Ovary (tissue), 7 donors: ENCODE measurements at regions not wholly inside any gene's neighbourhood (a gene's known extent, or its start where the extent isn't known, plus 50 kb on each side); places are given as distances from the start of the nearest gene placed in this dataset.

ENCODE experiments used
- DNase-seq, 5 donors: peaks; one replicate each; pipeline ENCODE4 v3.0.0-alpha.2; 2019 to 2020
- H3K27ac ChIP-seq, 2 donors: fragments of 200-600 bp; one replicate each; pipeline versions ENCODE4 v1.5.1 to v1.8.0; 2019 to 2022
- H3K27me3 ChIP-seq: fragments of 200-600 bp; one replicate; pipeline ENCODE4 v1.8.0; 2022
- H3K36me3 ChIP-seq: fragments of 200-600 bp; sonication (generic); one replicate; pipeline ENCODE4 v1.5.1; 2019
- H3K4me1 ChIP-seq: one replicate; pipeline ENCODE4 v1.8.1; 2013; ENCODE audit warnings: mild to moderate bottlenecking, moderate library complexity; ENCODE audit not compliant: insufficient read depth
- H3K4me3 ChIP-seq: fragments of 200-600 bp; sonication (generic); one replicate; pipeline ENCODE4 v1.5.1; 2017
- H3K9me3 ChIP-seq, 2 donors: fragments of 200-600 bp in 1 of 2; sonication (generic) in 1 of 2; one replicate each; pipeline versions ENCODE4 v1.5.1 to v1.8.1; 2013 to 2019; ENCODE audit warnings: mild to moderate bottlenecking in 1 of 2, moderate library complexity in 1 of 2
- CTCF ChIP-seq, 3 donors: fragments of 450-650 bp in 2 of 3; fragments of 200-600 bp in 1 of 3; IDR thresholded peaks; one replicate each; pipeline versions ENCODE4 v1.5.1 to v1.8.0; 2016 to 2022; ENCODE audit warnings: antibody characterized with exemption in 3 of 3, mild to moderate bottlenecking in 1 of 3
- EP300 ChIP-seq: sonication (generic); formaldehyde crosslinking; IDR thresholded peaks from one replicate; pipeline ENCODE4 v1.6.1; 2017; ENCODE audit warnings: antibody characterized with exemption
- POLR2A ChIP-seq: fragments of 450-650 bp; IDR thresholded peaks from one replicate; pipeline ENCODE4 v1.6.1; 2017; ENCODE audit warnings: antibody characterized with exemption, mild to moderate bottlenecking, moderate library complexity
- WGBS, 3 donors: extraction: QIAGEN DNeasy Blood & Tissue Kit in 1 of 3; methylation state at CpG; one replicate each; pipeline versions ENCODE4 v1.1.5 to v1.1.7; 2013 to 2017; 5-methylcytosine and 5-hydroxymethylcytosine counted together
- intact Hi-C, 4 donors: fragments of 100-400 bp; cut with DNase I; formaldehyde crosslinking; loops; one replicate each; pipeline versions ENCODE4 v1.11.0 to v1.15.1; 2022 to 2023
- donor health status: DM: no; HTN: no; CAD: no; lungs with moderate emphysema.
- donor health status: DM: no; HTN: no; CAD: no.
- donor health status: Bipolar disorder and iron deficiency.
- donor health status: DM: no; HTN: no; CAD: no.
- donor health status: DM: yes; HTN: yes; CAD: no.

- no peak overlapping the region for H3K4me3 ChIP-seq
- intact Hi-C loops, result no loop called here
- no peaks in the 10 kb centered on the region for H3K27me3 ChIP-seq
- DNase-seq, result no peak
- no peak for TF ChIP-seq POLR2A
- TF ChIP-seq EP300, result no peak
- no peak for TF ChIP-seq CTCF (IDR thresholded peaks at IDR 0.05)
- no peak overlapping the region for H3K27ac ChIP-seq
- H3K4me1 ChIP-seq, result no peaks in the 10 kb centered on the region
- 61 to 91% (median 76%) methylated on average over 3 of the region's 3 CpGs for WGBS, 3 donors
- H3K9me3 ChIP-seq, result no peaks in the 10 kb centered on the region
- H3K36me3 ChIP-seq, result no peaks in the 10 kb centered on the region
Observed at GRCh38 chr3:16767006-16767405, 117.7 kb upstream of the PLCL2 start.

GRCh38 chr3:16768014-16768413 lies 116.7 kb upstream of the PLCL2 start:
- Histone ChIP-seq H3K9me3 (no peaks in the 10 kb centered on the region), H3K36me3 (no peaks in the 10 kb centered on the region), H3K4me3 (no peak overlapping the region), H3K27ac (no peak overlapping the region), H3K27me3 (no peaks in the 10 kb centered on the region), H3K4me1 (no peaks in the 10 kb centered on the region)
- TF ChIP-seq CTCF (IDR thresholded peaks at IDR 0.05) (no peak), EP300 (no peak), POLR2A (no peak)
- intact Hi-C loops, result no loop called here
- DNase-seq, result no peak
- WGBS, 3 donors, result 82 to 96% (median 88%) methylated on average over 1 of the region's 1 CpG

- Histone ChIP-seq H3K4me3 (no peak overlapping the region), H3K36me3 (no peaks in the 10 kb centered on the region), H3K4me1 (no peaks in the 10 kb centered on the region), H3K9me3 (no peaks in the 10 kb centered on the region), H3K27me3 (no peaks in the 10 kb centered on the region), H3K27ac (no peak overlapping the region)
- DNase-seq, result no peak
- 4 to 18% (median 5%) methylated on average over 1 of the region's 1 CpG for WGBS, 3 donors
- TF ChIP-seq POLR2A, result no peak
- no peak for TF ChIP-seq CTCF (IDR thresholded peaks at IDR 0.05)
- TF ChIP-seq EP300, result no peak
- intact Hi-C loops, result no loop called here
Observed at GRCh38 chr3:16768956-16769355, 115.8 kb upstream of the PLCL2 start.

- 77 to 82% (median 82%) methylated on average over 4 of the region's 4 CpGs for WGBS, 3 donors
- intact Hi-C loops, result no loop called here
- Histone ChIP-seq H3K27me3 (no peaks in the 10 kb centered on the region), H3K27ac (no peak overlapping the region), H3K4me1 (no peaks in the 10 kb centered on the region), H3K36me3 (no peaks in the 10 kb centered on the region), H3K9me3 (no peaks in the 10 kb centered on the region), H3K4me3 (no peak overlapping the region)
- DNase-seq, result no peak
- TF ChIP-seq CTCF (IDR thresholded peaks at IDR 0.05) (no peak), EP300 (no peak), POLR2A (no peak)
Observed at GRCh38 chr3:16769525-16769924, 115.2 kb upstream of the PLCL2 start.

GRCh38 chr3:16770021-16770420 lies 114.7 kb upstream of the PLCL2 start:
- Histone ChIP-seq H3K27ac (no peak overlapping the region), H3K9me3 (no peaks in the 10 kb centered on the region), H3K4me1 (no peaks in the 10 kb centered on the region), H3K4me3 (no peak overlapping the region), H3K27me3 (no peaks in the 10 kb centered on the region), H3K36me3 (no peaks in the 10 kb centered on the region)
- TF ChIP-seq POLR2A, result no peak
- TF ChIP-seq EP300, result no peak
- TF ChIP-seq CTCF (IDR thresholded peaks at IDR 0.05), result no peak
- DNase-seq, result no peak
- 57 to 68% (median 58%) methylated on average over 5 of the region's 5 CpGs for WGBS, 3 donors
- intact Hi-C loops, result no loop called here
